Skeletal muscle tissue (tissue), 3 donors: ENCODE measurements at regions not wholly inside any gene's neighbourhood (a gene's known extent, or its start where the extent isn't known, plus 50 kb on each side); places are given as distances from the start of the nearest gene placed in this dataset.

Source experiments
- H3K27ac ChIP-seq: one replicate; pipeline ENCODE4 v1.7.0; 2013; ENCODE audit warnings: mild to moderate bottlenecking, low read depth, low read length, inconsistent platforms
- H3K27me3 ChIP-seq, 3 donors: one replicate each; pipeline ENCODE4 v1.7.0; 2013; ENCODE audit warnings: low read length in 3 of 3; ENCODE audit not compliant: control insufficient read depth in 3 of 3, insufficient read depth in 3 of 3
- H3K36me3 ChIP-seq, 3 donors: one replicate each; pipeline ENCODE4 v1.7.0; 2013; ENCODE audit warnings: low read length in 3 of 3; ENCODE audit not compliant: control insufficient read depth in 3 of 3, insufficient read depth in 3 of 3
- H3K4me1 ChIP-seq, 3 donors: one replicate each; pipeline ENCODE4 v1.7.0; 2013; ENCODE audit warnings: low read length in 3 of 3, mild to moderate bottlenecking in 3 of 3; ENCODE audit not compliant: control insufficient read depth in 3 of 3, insufficient read depth in 3 of 3
- H3K4me3 ChIP-seq, 3 donors: one replicate each; pipeline ENCODE4 v1.7.0; 2013; ENCODE audit warnings: low read length in 3 of 3
- H3K9ac ChIP-seq, 3 donors: one replicate each; pipeline ENCODE4 v1.7.0; 2013; ENCODE audit warnings: low read length in 3 of 3, mild to moderate bottlenecking in 3 of 3, moderate library complexity in 2 of 3, low read depth in 1 of 3
- H3K9me3 ChIP-seq, 3 donors: one replicate each; pipeline ENCODE4 v1.7.0; 2013; ENCODE audit warnings: low read length in 3 of 3; ENCODE audit not compliant: control insufficient read depth in 3 of 3
- donor health status: Osteomylitis.

DNA sequence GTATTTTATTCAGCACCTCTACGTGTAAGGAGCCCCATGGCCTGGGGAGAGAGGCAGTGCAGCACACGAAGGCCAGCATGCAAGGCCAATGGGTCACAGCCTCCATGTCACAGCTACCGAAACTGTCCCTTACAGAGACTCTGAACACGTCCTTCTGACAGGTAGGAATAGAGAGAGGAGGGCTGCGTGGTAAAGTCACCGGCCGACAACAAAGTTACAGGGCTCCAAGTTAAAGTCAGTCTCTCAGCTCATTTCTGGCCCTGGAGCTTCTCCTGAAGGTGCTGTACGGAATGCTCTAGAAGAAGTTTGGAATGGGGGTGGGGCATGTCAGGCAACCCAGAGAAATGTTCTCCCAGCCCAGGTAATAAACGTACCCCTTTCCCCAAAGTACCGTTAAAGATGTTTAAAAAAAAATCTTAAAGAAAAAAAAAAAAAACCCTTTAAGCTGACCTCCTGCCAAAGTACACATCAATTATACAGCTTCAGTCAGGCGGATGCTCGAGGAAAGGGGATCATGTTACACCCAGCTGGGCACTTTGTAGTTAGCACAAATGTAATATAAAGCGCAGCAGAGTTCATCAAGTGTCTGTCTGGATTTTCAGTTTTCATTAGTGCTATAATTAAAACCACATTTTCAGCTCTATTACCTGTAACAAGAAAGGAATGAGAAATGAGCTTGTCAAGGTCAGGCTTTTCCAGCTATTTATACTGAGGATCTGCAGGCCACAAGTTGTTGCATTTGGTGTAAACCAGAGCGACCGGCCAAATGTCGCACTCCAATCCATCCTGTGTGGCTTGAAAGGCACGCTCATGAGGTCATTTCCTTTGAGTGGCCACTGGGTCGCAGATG is 53.3 kb upstream of the CDKN3 start:
- Histone ChIP-seq H3K27ac (no peak overlapping the region), H3K36me3 (no peaks in the 10 kb centered on the region)

DNA sequence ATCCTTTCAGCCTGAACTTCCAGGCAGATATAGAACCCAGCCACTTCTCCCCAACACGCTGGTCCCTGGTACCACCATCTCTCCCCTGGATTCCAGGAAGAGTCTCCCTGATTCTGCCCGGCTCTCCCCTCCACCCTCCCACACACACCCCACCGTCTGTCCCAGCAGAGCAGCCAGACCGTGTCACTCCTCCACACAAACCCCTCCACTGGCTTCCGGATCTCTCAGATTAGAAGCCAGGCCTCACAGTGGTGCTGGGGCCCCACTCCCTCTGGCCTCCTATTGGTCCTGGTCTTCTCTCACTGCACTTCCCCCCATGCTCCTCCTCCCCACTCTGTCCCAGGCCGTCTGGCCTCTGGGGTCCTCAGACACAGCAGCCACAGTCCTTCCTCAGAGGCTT is 52.4 kb upstream of the CDKN3 start:
- Histone ChIP-seq H3K9ac (no peak overlapping the region), H3K9me3 (no peaks in the 10 kb centered on the region), H3K4me3 (no peak overlapping the region), H3K27me3 (peaks cover 0 to 6% (median 3%) of the 10 kb centered on the region in 3 donors), H3K27ac (no peak overlapping the region), H3K4me1 (peaks cover 9 to 10% (median 10%) of the 10 kb centered on the region in 3 donors), H3K36me3 (no peaks in the 10 kb centered on the region)

More for the DNA sequence above, 53.3 kb upstream of the CDKN3 start:
- Histone ChIP-seq H3K9ac (no peak overlapping the region), H3K4me3 (no peak overlapping the region), H3K27me3 (no peaks in the 10 kb centered on the region), H3K4me1 (peaks cover 4 to 7% (median 7%) of the 10 kb centered on the region in 3 donors), H3K9me3 (no peaks in the 10 kb centered on the region)

- H3K27ac ChIP-seq, result no peak overlapping the region
These were observed 50.5 kb upstream of the CDKN3 start for GRCh38 chr14:54346257-54346656.

More at GRCh38 chr14:54346257-54346656, 50.5 kb upstream of the CDKN3 start:
- Histone ChIP-seq H3K36me3 (no peaks in the 10 kb centered on the region), H3K27me3 (peaks cover 0 to 9% (median 3%) of the 10 kb centered on the region in 3 donors), H3K9ac (no peak overlapping the region), H3K4me3 (no peak overlapping the region), H3K9me3 (no peaks in the 10 kb centered on the region), H3K4me1 (peaks cover 10 to 18% (median 16%) of the 10 kb centered on the region in 3 donors)
